GM12872 (cell line): ENCODE measurements at regions not wholly inside any gene's neighbourhood (a gene's known extent, or its start where the extent isn't known, plus 50 kb on each side); places are given as distances from the start of the nearest gene placed in this dataset.

Experiments used
- TF ChIP-seq, protein P1 (sequence below): IDR thresholded peaks from 3 replicates; pipeline ENCODE4 v1.5.1; 2011; ENCODE audit warnings: low read depth, mild to moderate bottlenecking, low read length, moderate library complexity; ENCODE audit not compliant: insufficient read depth

DNA sequence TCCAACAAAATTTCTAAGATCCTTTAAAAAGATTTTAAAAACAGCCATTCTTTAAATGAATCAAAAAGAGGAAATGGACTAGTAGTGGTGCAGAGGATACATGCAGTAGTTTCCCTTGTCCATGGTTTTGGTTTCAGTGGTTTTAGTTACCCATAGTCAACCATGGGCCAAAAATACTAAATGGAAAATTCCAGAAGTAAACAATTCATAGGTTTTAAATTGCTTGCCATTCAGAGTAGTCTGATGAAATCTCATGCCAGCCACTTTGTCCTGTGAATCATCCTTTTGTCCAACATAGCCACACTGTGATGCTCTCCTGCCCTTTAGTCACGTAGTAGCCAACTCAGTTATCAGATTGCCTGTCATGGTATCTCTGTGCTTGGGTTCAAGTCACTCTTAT, 286.1 kb downstream of the ANXA1 start:
- TF ChIP-seq, protein P1, sequence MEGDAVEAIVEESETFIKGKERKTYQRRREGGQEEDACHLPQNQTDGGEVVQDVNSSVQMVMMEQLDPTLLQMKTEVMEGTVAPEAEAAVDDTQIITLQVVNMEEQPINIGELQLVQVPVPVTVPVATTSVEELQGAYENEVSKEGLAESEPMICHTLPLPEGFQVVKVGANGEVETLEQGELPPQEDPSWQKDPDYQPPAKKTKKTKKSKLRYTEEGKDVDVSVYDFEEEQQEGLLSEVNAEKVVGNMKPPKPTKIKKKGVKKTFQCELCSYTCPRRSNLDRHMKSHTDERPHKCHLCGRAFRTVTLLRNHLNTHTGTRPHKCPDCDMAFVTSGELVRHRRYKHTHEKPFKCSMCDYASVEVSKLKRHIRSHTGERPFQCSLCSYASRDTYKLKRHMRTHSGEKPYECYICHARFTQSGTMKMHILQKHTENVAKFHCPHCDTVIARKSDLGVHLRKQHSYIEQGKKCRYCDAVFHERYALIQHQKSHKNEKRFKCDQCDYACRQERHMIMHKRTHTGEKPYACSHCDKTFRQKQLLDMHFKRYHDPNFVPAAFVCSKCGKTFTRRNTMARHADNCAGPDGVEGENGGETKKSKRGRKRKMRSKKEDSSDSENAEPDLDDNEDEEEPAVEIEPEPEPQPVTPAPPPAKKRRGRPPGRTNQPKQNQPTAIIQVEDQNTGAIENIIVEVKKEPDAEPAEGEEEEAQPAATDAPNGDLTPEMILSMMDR: no peak

DNA sequence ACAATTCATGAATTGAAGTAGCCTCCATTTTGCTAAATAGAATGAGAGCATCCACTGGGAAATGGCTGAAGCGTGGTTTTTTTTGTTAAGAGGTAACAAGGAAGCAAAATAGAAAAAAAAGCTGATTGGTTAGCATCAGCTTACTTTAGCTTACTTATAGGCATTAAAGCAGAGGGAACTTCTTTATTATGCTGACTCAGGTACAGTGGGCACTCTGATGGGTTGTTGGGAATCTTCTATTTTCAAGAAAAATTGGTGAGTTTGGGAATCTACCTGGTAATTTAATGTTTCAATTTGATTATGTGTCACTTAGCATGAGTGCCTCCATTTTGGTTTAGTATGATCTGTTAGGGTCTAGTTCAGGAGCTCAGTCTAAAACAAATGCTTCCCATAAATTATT, 289.6 kb downstream of the ANXA1 start:
- TF ChIP-seq, protein P1: no peak

DNA sequence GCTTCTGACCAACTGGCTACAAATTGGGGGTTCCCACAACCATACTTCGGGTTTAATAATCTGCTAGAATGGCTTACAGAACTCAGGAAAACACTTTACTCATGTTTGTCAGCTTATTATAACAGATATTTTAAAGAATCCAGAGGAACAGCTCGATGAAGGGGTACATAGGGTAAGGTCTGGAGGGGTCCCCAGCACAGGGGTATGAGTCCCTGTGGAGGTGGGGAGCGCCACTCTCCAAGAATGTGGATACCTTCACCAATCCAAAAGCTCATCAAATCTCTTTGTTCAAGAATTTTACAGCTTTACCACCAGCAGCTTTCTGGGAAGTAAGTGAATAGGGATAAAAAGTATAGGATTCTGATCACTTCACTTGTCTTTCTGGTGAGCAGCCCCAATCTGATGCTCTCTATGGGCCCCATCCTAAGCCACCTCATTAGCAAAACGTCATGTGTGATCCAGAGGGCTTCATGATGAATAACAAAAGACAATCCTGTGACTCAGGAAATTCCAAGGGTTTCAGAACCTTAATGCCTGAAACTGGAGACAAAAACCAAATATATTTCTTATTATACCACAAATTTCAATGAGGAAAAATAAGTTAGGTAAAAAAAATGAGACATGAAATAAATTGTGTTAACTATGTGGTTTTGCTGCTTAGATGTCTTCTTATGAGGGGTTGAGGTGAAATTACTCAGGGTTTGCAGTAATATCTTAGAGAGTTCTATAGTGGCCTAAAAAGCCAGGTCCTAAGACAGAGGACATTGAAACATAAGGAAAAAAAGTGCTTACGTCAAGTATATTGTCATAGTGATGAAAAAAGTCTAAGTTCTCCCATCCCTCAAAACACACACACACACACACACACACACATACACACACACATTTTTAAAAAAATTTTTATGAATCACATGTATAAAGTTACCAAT, 290.5 kb downstream of the ANXA1 start:
- TF ChIP-seq, protein P1: no peak

DNA sequence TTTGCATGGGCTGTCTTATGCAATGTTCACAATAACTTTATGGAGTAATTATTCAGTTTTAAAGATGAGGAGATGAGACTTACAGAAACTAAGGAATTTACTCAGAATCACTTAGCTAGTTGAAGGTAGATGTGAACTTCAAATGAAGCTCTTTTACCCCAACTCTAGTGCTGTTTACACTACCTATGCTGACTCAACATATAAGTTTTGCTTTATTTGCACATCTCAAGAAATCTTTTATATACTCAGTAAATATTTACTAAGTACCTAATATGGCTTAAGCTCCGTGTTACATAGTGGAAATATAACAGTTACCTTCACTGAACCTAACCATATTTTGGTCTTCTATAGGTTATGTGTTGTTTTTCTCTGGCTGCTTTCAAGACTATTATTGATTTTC, 293.2 kb downstream of the ANXA1 start:
- TF ChIP-seq, protein P1: no peak

DNA sequence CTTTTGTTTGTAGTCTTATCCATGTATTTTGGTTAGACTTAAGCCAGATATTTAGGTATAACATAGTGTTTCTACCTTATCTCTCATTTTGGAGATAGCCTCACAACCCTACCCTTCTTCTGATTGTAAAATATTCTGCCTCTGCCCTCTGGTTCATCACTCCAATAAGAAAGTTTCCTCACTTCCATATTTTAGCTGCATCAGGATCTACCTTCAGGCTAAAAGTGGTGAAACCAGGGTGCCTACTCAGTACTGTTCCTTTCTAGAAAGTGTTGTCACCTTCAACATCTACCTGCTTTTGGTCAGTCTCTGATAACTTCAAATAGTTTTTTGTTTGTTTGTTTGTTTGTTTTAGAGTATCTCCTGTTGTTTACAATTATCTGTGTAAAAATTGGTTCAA, 294.6 kb downstream of the ANXA1 start:
- TF ChIP-seq, protein P1: no peak

DNA sequence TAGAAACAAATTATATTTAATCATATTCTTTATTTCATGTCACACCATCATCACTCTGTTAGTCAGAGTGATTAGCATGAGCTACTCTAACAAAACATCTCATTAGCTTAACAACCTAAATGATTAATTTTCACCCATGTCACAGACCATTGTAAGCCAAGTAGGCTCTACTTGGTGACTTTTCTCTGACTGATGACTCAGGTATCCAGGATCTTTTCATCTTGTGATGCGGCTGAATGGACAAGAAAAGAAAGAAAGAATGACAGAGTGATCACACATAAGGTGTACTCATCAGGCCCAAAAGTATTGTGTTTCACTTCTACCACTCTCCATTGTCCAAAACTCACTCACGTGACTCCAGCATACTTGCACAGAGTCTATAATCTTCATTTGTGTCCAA, 299.3 kb downstream of the ANXA1 start:
- TF ChIP-seq, protein P1: no peak

DNA sequence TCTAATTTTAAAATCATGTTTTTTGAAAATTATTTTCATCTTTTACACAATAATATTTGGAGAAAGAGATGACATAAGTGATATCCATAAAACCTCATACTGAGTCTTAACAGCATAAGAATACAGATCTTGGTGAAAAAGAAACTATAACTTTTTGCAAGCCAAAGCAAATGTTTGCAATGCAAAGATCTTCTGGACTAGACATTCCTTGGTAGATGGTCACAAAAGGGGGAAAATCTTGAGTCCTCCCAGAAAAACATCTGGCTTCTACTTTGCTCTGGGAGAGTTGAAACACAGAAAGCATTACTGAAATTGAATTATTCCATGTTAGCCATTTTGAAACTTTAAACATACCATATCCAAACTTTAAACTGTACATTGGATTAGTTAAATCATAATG, 308.2 kb downstream of the ANXA1 start:
- TF ChIP-seq, protein P1: no peak
